Astrocyte of the hippocampus (primary cell): ENCODE measurements at regions not wholly inside any gene's neighbourhood (a gene's known extent, or its start where the extent isn't known, plus 50 kb on each side); places are given as distances from the start of the nearest gene placed in this dataset.
A peak's percentile ranks its signal among the peaks of the same experiment; 100 is the strongest.
"Not testable (repeated sequence)": the region's sequence is repeated elsewhere in the genome, so short reads cannot be mapped to it uniquely, and the experiment has no call there.

Experiments used
- DNase-seq: peaks from one replicate; pipeline ENCODE4 v3.0.0; 2011; ENCODE audit warnings: low read depth, low spot score

GRCh38 chr15:100720406-100720967 lies 118.1 kb downstream of the ASB7 start:
- DNase-seq, result no peak

- DNase-seq, result peak; percentile 95
Measured at GRCh38 chr15:100721758-100722550, 119.6 kb downstream of the ASB7 start.

GRCh38 chr15:100722551-100723314 lies 120.3 kb downstream of the ASB7 start:
- DNase-seq, result no peak

GRCh38 chr15:100723315-100723801 lies 121.0 kb downstream of the ASB7 start:
- peak; percentile 49 for DNase-seq

GRCh38 chr15:100725121-100726069 lies 123.0 kb downstream of the ASB7 start:
- DNase-seq, result peak; percentile 72

- DNase-seq, result no peak
Measured at GRCh38 chr15:100726070-100726420, 123.7 kb downstream of the ASB7 start.

GRCh38 chr15:100726421-100727190 lies 124.2 kb downstream of the ASB7 start:
- DNase-seq, result peak; percentile 69

- no peak for DNase-seq
Measured at GRCh38 chr15:100727291-100727851, 125.0 kb downstream of the ASB7 start.

GRCh38 chr15:100728371-100729201 lies 126.2 kb downstream of the ASB7 start:
- DNase-seq, result no peak

GRCh38 chr15:100729461-100729860 lies 127.1 kb downstream of the ASB7 start:
- no peak for DNase-seq

GRCh38 chr15:100730129-100730528 lies 127.7 kb downstream of the ASB7 start:
- no peak for DNase-seq

GRCh38 chr15:100730655-100731266 lies 128.4 kb downstream of the ASB7 start:
- no peak for DNase-seq

GRCh38 chr15:100731267-100732152 lies 129.1 kb downstream of the ASB7 start:
- DNase-seq, result no peak

- peak; percentile 61 for DNase-seq
Measured at GRCh38 chr15:100732211-100733055, 130.0 kb downstream of the ASB7 start.

GRCh38 chr15:100733101-100733842 lies 130.9 kb downstream of the ASB7 start:
- peak; percentile 66 for DNase-seq

- DNase-seq, result not testable (repeated sequence)
Measured at GRCh38 chr15:100733843-100734185, 131.4 kb downstream of the ASB7 start.
